Body of pancreas (tissue), 4 donors: ENCODE measurements at regions not wholly inside any gene's neighbourhood (a gene's known extent, or its start where the extent isn't known, plus 50 kb on each side); places are given as distances from the start of the nearest gene placed in this dataset.

Experiments used
- POLR2A ChIP-seq, 3 donors: fragments of 450-650 bp; IDR thresholded peaks; one replicate each; pipeline ENCODE4 v1.6.1; 2016; ENCODE audit warnings: antibody characterized with exemption in 3 of 3, mild to moderate bottlenecking in 2 of 3
- TF ChIP-seq, protein P1 (sequence below), 7 experiments: fragments of 450-650 bp in 4 of 7; fragments of 200-600 bp in 3 of 7; sonication (generic) in 3 of 7; IDR thresholded peaks; one replicate each; pipeline ENCODE4 v1.5.1; 2016 to 2019; ENCODE audit warnings: antibody characterized with exemption in 7 of 7

DNA sequence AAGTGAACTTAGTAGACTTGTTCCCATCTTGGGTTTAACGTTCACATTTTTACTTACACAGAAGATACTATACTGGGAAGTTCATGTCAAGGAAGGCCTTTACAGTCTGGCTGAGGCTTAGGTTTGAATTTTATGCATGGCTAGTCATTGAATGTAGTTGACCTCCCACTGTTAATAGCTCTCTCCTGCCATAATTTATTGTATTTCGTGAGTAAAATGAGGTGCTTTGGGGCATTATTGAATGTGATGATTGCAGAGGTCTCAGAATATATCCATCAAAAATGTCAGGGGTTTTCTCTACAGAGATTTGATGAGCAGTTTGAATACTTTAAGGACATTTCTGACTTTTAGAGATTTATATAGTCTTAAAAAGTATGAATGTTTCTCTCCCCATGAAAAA is 356.6 kb upstream of the GRM7 start:
- TF ChIP-seq, protein P1, sequence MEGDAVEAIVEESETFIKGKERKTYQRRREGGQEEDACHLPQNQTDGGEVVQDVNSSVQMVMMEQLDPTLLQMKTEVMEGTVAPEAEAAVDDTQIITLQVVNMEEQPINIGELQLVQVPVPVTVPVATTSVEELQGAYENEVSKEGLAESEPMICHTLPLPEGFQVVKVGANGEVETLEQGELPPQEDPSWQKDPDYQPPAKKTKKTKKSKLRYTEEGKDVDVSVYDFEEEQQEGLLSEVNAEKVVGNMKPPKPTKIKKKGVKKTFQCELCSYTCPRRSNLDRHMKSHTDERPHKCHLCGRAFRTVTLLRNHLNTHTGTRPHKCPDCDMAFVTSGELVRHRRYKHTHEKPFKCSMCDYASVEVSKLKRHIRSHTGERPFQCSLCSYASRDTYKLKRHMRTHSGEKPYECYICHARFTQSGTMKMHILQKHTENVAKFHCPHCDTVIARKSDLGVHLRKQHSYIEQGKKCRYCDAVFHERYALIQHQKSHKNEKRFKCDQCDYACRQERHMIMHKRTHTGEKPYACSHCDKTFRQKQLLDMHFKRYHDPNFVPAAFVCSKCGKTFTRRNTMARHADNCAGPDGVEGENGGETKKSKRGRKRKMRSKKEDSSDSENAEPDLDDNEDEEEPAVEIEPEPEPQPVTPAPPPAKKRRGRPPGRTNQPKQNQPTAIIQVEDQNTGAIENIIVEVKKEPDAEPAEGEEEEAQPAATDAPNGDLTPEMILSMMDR (IDR thresholded peaks at IDR 0.05), result no peak
- TF ChIP-seq POLR2A (IDR thresholded peaks at IDR 0.05), result no peak
